Mucosa of stomach (tissue), 1 donor: ENCODE measurements at regions not wholly inside any gene's neighbourhood (a gene's known extent, or its start where the extent isn't known, plus 50 kb on each side); places are given as distances from the start of the nearest gene placed in this dataset.

Experiments
- H3K27me3 ChIP-seq: one replicate; pipeline ENCODE4 v1.7.0; 2013; ENCODE audit warnings: mild to moderate bottlenecking, low read length; ENCODE audit not compliant: control insufficient read depth, insufficient read depth
- H3K36me3 ChIP-seq: one replicate; pipeline ENCODE4 v1.7.0; 2013; ENCODE audit warnings: low read length; ENCODE audit not compliant: control insufficient read depth, insufficient read depth
- H3K4me1 ChIP-seq: one replicate; pipeline ENCODE4 v1.7.0; 2013; ENCODE audit warnings: mild to moderate bottlenecking, low read length; ENCODE audit not compliant: control insufficient read depth, insufficient read depth
- H3K4me3 ChIP-seq: one replicate; pipeline ENCODE4 v1.7.0; 2013; ENCODE audit warnings: low read length
- H3K9ac ChIP-seq: one replicate; pipeline ENCODE4 v1.7.0; 2013; ENCODE audit warnings: mild to moderate bottlenecking, low read length, moderate library complexity
- H3K9me3 ChIP-seq: one replicate; pipeline ENCODE4 v1.7.0; 2013; ENCODE audit warnings: mild to moderate bottlenecking, low read length, moderate library complexity; ENCODE audit not compliant: control insufficient read depth
- donor health status: Pancreatic carcinoma.

DNA sequence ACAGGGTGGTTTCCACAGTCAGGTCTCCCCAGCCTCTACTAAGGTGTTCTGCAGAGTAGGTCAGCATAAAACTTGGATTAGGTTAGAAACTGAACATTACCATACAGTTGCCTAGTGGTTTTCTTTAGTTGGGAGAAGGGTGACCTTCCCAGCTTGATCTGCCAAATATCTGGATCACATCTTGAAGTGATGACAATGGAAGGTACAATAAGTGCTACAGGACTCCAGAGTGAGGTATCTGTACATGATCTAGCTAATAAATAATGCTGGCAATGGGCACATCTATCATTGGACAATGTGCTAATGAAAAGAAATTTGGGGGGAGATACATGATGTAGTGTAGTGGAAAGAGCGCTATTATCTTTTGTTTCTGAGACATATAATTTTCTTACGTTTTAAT, 54.6 kb upstream of the ACVR1 start:
- Histone ChIP-seq H3K9me3 (no peaks in the 10 kb centered on the region), H3K4me1 (peaks cover 31% of the 10 kb centered on the region), H3K9ac (no peak overlapping the region), H3K27me3 (no peaks in the 10 kb centered on the region), H3K36me3 (no peaks in the 10 kb centered on the region), H3K4me3 (no peak overlapping the region)

DNA sequence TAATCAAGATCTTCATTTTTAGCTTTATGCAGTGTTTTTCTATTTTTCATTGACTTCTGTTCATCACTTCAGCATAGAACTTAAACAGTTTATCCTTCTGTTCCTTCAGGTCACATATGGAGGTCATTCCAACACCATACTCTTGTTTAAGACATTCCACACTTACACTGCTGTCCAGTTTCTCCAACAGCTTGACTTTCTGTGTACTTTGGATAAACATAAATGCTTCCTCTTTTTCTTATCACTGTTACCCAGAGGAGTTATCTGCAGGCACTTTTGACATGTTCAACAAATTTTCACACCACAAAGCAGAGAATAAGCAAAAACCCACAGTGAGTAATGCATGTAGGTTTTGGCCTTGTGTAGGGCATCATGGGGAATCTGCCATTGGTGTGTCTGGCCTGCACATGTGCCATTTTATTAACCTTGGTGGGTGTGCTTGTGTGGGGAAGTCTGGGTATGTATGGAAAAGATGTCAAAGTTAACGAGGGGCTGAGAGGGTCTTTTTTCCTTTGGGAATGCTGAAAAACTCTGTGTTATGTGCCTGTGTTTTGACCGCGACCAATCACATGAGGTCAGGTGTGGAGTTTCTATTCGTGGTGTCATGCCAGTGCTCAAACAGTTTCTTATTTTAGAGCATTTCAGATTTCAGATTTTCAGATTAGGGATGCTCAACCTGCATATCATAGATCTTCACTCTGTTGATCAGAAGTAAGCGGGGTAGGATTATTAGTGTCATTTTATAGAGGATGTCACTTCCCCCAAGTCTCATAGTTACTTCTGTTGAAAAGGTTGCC, 53.9 kb upstream of the ACVR1 start:
- Histone ChIP-seq H3K27me3 (no peaks in the 10 kb centered on the region), H3K9ac (no peak overlapping the region), H3K36me3 (no peaks in the 10 kb centered on the region), H3K4me1 (peaks cover 31% of the 10 kb centered on the region), H3K9me3 (no peaks in the 10 kb centered on the region), H3K4me3 (no peak overlapping the region)

DNA sequence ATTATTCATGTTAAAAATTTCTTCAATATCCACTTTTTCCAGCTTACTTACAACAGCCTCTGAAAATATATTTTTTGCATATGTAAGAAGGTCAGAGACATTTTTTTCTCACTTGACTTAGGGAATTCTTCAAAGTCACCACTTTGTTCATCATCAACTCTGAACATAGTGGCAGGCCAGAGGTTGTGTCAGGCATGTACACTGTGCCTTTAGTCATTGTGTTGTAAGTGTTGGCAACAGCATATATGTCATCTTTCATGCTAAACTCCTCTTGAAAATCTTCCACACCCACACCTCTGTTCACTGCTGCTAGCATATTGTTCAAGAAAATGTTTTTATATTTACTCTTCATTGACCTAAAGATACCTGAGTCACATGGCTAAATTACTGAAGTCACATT, 52.2 kb upstream of the ACVR1 start:
- Histone ChIP-seq H3K9ac (no peak overlapping the region), H3K4me1 (peaks cover 20% of the 10 kb centered on the region), H3K4me3 (no peak overlapping the region), H3K9me3 (no peaks in the 10 kb centered on the region), H3K36me3 (no peaks in the 10 kb centered on the region), H3K27me3 (no peaks in the 10 kb centered on the region)

DNA sequence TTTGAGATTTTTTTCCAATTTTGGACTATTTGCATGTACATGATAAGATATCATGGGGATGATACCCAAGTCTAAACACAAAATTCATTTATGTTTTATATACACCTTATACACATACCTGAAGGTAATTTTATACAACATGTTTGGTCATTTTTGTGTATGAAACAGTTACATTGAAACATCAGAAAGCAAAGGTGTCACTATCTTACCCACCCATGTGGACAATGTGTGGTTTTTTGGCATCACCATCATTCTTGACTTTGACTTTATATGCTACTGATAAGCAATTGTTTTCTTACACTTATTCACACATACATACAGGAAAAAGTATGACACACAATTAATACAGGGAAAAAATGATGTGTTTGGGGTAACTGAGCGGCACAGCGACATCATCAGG, 51.0 kb upstream of the ACVR1 start:
- no peak overlapping the region for H3K4me3 ChIP-seq
- no peaks in the 10 kb centered on the region for H3K36me3 ChIP-seq
- peaks cover 9% of the 10 kb centered on the region for H3K4me1 ChIP-seq
- H3K27me3 ChIP-seq = no peaks in the 10 kb centered on the region
- H3K9ac ChIP-seq = no peak overlapping the region
- H3K9me3 ChIP-seq = no peaks in the 10 kb centered on the region
